Transverse colon (tissue), 4 donors: ENCODE measurements at regions not wholly inside any gene's neighbourhood (a gene's known extent, or its start where the extent isn't known, plus 50 kb on each side); places are given as distances from the start of the nearest gene placed in this dataset.

Experiments used
- DNase-seq: peaks from one replicate; pipeline ENCODE4 v3.0.0-alpha.2; 2019
- H3K27ac ChIP-seq, 4 donors: fragments of 200-600 bp; sonication (generic); 2 replicates each; pipeline ENCODE4 v1.5.1; 2016 to 2018; ENCODE audit warnings: inconsistent platforms in 4 of 4
- H3K27me3 ChIP-seq: fragments of 200-600 bp; sonication (generic); 2 replicates; pipeline ENCODE4 v1.5.1; 2017; ENCODE audit warnings: inconsistent platforms
- H3K36me3 ChIP-seq, 4 donors: fragments of 200-600 bp; sonication (generic); 2 replicates each; pipeline ENCODE4 v1.5.1; 2017 to 2019; ENCODE audit warnings: inconsistent platforms in 4 of 4
- H3K4me1 ChIP-seq, 4 donors: fragments of 200-600 bp; sonication (generic); 2 replicates each; pipeline ENCODE4 v1.5.1; 2017 to 2020; ENCODE audit warnings: inconsistent platforms in 4 of 4
- H3K4me3 ChIP-seq, 4 donors: fragments of 200-600 bp; sonication (generic); 1 replicate in 1 of 4; 2 replicates in 3 of 4; pipeline versions ENCODE4 v1.5.1 to v1.6.1; 2017 to 2019; ENCODE audit warnings: inconsistent platforms in 4 of 4
- H3K9me3 ChIP-seq, 2 donors: fragments of 200-600 bp; sonication (generic); 2 replicates each; pipeline ENCODE4 v1.5.1; 2017 to 2019; ENCODE audit warnings: inconsistent platforms in 2 of 2
- CTCF ChIP-seq, 5 experiments: fragments of 200-600 bp in 3 of 5; fragments of 450-650 bp in 2 of 5; sonication (generic) in 3 of 5; IDR thresholded peaks; 1 replicate in 2 of 5; 2 replicates in 3 of 5; pipeline ENCODE4 v1.5.1; 2016 to 2017; ENCODE audit warnings: antibody characterized with exemption in 5 of 5, inconsistent platforms in 3 of 5, mild to moderate bottlenecking in 2 of 5, moderate library complexity in 1 of 5
- EP300 ChIP-seq: sonication (generic); formaldehyde crosslinking; IDR thresholded peaks from one replicate; pipeline ENCODE4 v1.6.1; 2017; ENCODE audit warnings: antibody characterized with exemption, low read depth
- POLR2A ChIP-seq: fragments of 450-650 bp; IDR thresholded peaks from one replicate; pipeline ENCODE4 v1.6.1; 2016; ENCODE audit warnings: antibody characterized with exemption, mild to moderate bottlenecking, moderate library complexity
- POLR2AphosphoS5 ChIP-seq, 3 donors: sonication (generic); formaldehyde crosslinking; IDR thresholded peaks; one replicate each; pipeline ENCODE4 v1.6.1; 2016; ENCODE audit warnings: antibody characterized with exemption in 3 of 3
- WGBS, 2 donors: methylation state at CpG; one replicate each; pipeline ENCODE4 v1.1.5; 2018; ENCODE audit warnings: low coverage in 1 of 2; 5-methylcytosine and 5-hydroxymethylcytosine counted together
- in situ Hi-C, 4 donors: fragments of 200-750 bp; cut with MboI; loops; one replicate each; pipeline versions ENCODE4 v1.15.0 to v1.15.1; 2017; ENCODE audit warnings: low sequenced_read_pairs in 3 of 4, low pct_ligation_motif_present in 1 of 4, low pct_unique_long_range_greater_than_20kb in 1 of 4
- intact Hi-C: fragments of 100-400 bp; cut with DNase I; formaldehyde crosslinking; loops from one replicate; pipeline ENCODE4 v1.15.1; 2023; ENCODE audit warnings: low total_unique reads

DNA sequence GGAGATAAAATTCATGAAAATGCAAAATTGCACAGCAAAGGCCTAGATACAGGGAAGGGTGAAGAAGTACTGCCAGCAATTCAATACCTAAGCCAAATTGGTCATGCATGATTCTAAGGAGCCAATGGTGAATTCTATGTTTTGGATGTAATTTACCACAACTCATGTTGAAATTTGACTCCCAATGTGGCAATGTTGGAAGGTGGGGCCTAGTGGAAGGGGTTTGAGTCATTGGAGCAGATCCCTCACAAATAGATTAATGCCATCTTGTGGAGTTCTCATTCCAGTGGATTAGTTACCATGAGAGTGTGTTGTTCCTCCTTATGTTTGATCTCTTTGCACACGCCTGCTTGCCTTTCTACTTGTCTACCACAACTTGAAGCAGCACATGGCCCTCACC is 194.0 kb upstream of the ALG10 start:
- H3K4me1 ChIP-seq = no peaks in the 10 kb centered on the region
- TF ChIP-seq POLR2AphosphoS5 (IDR thresholded peaks at IDR 0.05) (no peak), CTCF (IDR thresholded peaks at IDR 0.05) (no peak), EP300 (no peak), POLR2A (no peak)
- no peaks in the 10 kb centered on the region for H3K9me3 ChIP-seq
- in situ Hi-C loops (no loop called here), intact Hi-C loops (no loop called here)
- no peaks in the 10 kb centered on the region for H3K36me3 ChIP-seq
- no peak overlapping the region for H3K27ac ChIP-seq
- 65 to 100% methylated on average over 1 of the region's 1 CpG for WGBS, 2 donors
- DNase-seq = no peak
- H3K4me3 ChIP-seq = no peak overlapping the region
- no peaks in the 10 kb centered on the region for H3K27me3 ChIP-seq

DNA sequence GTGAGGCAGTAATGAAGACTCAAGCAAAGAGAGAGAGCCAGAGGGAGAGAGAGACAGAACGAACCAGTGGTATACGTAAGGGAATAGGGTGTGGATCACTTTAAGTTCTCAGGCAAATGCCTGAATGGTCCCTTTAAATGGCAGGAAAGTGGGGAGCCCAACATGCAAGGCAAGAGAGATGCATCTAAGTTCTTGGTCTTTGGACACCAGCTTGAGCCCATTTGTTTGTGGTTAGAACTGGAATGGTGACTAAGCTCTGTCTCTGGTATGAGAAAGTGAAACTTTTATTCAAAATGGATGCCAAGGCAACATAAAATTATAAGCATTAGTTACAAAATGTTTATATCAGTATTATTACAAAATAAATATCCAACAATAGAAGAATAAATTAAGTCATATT is 192.2 kb upstream of the ALG10 start:
- Histone ChIP-seq H3K4me3 (no peak overlapping the region), H3K36me3 (no peaks in the 10 kb centered on the region), H3K27me3 (no peaks in the 10 kb centered on the region), H3K9me3 (no peaks in the 10 kb centered on the region), H3K4me1 (no peaks in the 10 kb centered on the region), H3K27ac (no peak overlapping the region)
- intact Hi-C loops (no loop called here), in situ Hi-C loops (no loop called here)
- 83 to 86% methylated on average over 2 of the region's 2 CpGs for WGBS, 2 donors
- DNase-seq = no peak
- no peak for TF ChIP-seq CTCF (IDR thresholded peaks at IDR 0.05)
- no peak for TF ChIP-seq POLR2A
- no peak for TF ChIP-seq POLR2AphosphoS5 (IDR thresholded peaks at IDR 0.05)
- no peak for TF ChIP-seq EP300

- intact Hi-C loops (no loop called here), in situ Hi-C loops (no loop called here)
- Histone ChIP-seq H3K36me3 (no peaks in the 10 kb centered on the region), H3K27ac (no peak overlapping the region), H3K27me3 (no peaks in the 10 kb centered on the region), H3K9me3 (no peaks in the 10 kb centered on the region), H3K4me1 (no peaks in the 10 kb centered on the region), H3K4me3 (no peak overlapping the region)
- TF ChIP-seq EP300 = no peak
- no peak for TF ChIP-seq CTCF (IDR thresholded peaks at IDR 0.05)
- no peak for TF ChIP-seq POLR2A
- no peak for TF ChIP-seq POLR2AphosphoS5 (IDR thresholded peaks at IDR 0.05)
- 83 to 86% methylated on average over 3 of the region's 3 CpGs for WGBS, 2 donors
- no peak for DNase-seq
These were observed 189.4 kb upstream of the ALG10 start for GRCh38 chr12:33832900-33833299.

DNA sequence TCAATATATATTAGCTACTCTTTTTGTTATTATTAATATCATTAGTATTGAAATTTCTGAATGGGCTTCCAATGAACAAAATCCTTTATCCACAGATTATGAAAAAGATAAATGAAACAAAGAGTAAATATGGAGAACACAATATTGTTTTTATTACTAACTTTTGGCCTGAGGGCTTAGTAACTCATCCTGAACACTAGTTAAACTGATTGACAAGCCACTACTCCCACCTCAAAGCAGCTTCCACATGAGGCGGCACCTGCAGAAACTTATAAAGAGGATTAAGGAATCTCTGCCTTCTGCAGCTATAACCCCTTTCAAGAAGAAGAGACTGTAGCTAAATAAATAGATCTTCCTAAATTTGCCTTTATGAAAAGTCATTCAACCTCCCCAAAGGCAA is 187.6 kb upstream of the ALG10 start:
- Histone ChIP-seq H3K4me1 (no peaks in the 10 kb centered on the region), H3K4me3 (no peak overlapping the region), H3K27me3 (no peaks in the 10 kb centered on the region), H3K9me3 (no peaks in the 10 kb centered on the region), H3K27ac (no peak overlapping the region), H3K36me3 (no peaks in the 10 kb centered on the region)
- TF ChIP-seq POLR2A = no peak
- no peak for TF ChIP-seq CTCF (IDR thresholded peaks at IDR 0.05)
- no peak for TF ChIP-seq EP300
- TF ChIP-seq POLR2AphosphoS5 (IDR thresholded peaks at IDR 0.05) = no peak
- no peak for DNase-seq
- in situ Hi-C loops (no loop called here), intact Hi-C loops (no loop called here)
- WGBS, 2 donors = 89 to 93% methylated on average over 1 of the region's 1 CpG
